Activated naive CD4-positive, alpha-beta T cell treated with anti-CD3 and anti-CD28 coated beads, Interleukin-2, amount 50 U/mL, for 72 hours (primary cell): ENCODE measurements at regions not wholly inside any gene's neighbourhood (a gene's known extent, or its start where the extent isn't known, plus 50 kb on each side); places are given as distances from the start of the nearest gene placed in this dataset.
A peak's percentile ranks its signal among the peaks of the same experiment; 100 is the strongest.
"Not testable (repeated sequence)": the region's sequence is repeated elsewhere in the genome, so short reads cannot be mapped to it uniquely, and the experiment has no call there.

Experiments
- ATAC-seq, 2 donors: fragments of 150-1000 bp; cut with Tn5 transposase; 2 replicates each; pipeline ENCODE4 v1.10.0; 2021; ENCODE audit warnings: mild to moderate bottlenecking in 2 of 2, moderate library complexity in 2 of 2
- DNase-seq, 2 donors: peaks; one replicate each; pipeline ENCODE4 v3.0.0; 2021 to 2022; ENCODE audit warnings: low spot score in 2 of 2
- H3K27ac Mint-ChIP-seq, 2 donors: one replicate each; pipeline ENCODE4 v1.8.0; 2022; ENCODE audit warnings: mild to moderate bottlenecking in 2 of 2, mixed read lengths in 2 of 2
- H3K36me3 Mint-ChIP-seq, 2 donors: one replicate each; pipeline ENCODE4 v1.8.0; 2022; ENCODE audit warnings: mixed read lengths in 2 of 2
- H3K9me3 Mint-ChIP-seq, 2 donors: one replicate each; pipeline ENCODE4 v1.8.0; 2022; ENCODE audit warnings: mixed read lengths in 2 of 2

GRCh38 chr16:21344361-21344912, 66.3 kb upstream of the CRYM start:
- not testable (repeated sequence) for H3K36me3 Mint-ChIP-seq, DNase-seq, H3K9me3 Mint-ChIP-seq, ATAC-seq, H3K27ac Mint-ChIP-seq

GRCh38 chr16:21341101-21341500, 63.0 kb upstream of the CRYM start:
- DNase-seq (no peak), ATAC-seq (no peak)
- H3K27ac Mint-ChIP-seq: no peak overlapping the region
- no peaks in the 10 kb centered on the region for H3K9me3 Mint-ChIP-seq
- no peaks in the 10 kb centered on the region for H3K36me3 Mint-ChIP-seq

- no peak for DNase-seq
- Mint-ChIP-seq H3K27ac (no peak overlapping the region), H3K36me3 (peaks cover 0 to 2% of the 10 kb centered on the region in 2 donors), H3K9me3 (no peaks in the 10 kb centered on the region)
- ATAC-seq: no peak
These were observed 61.9 kb upstream of the CRYM start for GRCh38 chr16:21339941-21340340.

- peaks cover 0 to 5% of the 10 kb centered on the region in 2 donors for H3K36me3 Mint-ChIP-seq
- ATAC-seq: no peak
- DNase-seq: no peak
- H3K27ac Mint-ChIP-seq: no peak overlapping the region
- no peaks in the 10 kb centered on the region for H3K9me3 Mint-ChIP-seq
These were observed 61.2 kb upstream of the CRYM start for GRCh38 chr16:21339269-21339641.

GRCh38 chr16:21338537-21339268, 60.6 kb upstream of the CRYM start:
- ATAC-seq (peak; percentile 48 to 90), DNase-seq (no peak)
- H3K9me3 Mint-ChIP-seq: no peaks in the 10 kb centered on the region
- peaks cover 0 to 5% of the 10 kb centered on the region in 2 donors for H3K36me3 Mint-ChIP-seq
- no peak overlapping the region for H3K27ac Mint-ChIP-seq

GRCh38 chr16:21336231-21336630, 58.1 kb upstream of the CRYM start:
- H3K36me3 Mint-ChIP-seq: peaks cover 0 to 5% of the 10 kb centered on the region in 2 donors
- ATAC-seq: no peak
- no peak for DNase-seq
- no peak overlapping the region for H3K27ac Mint-ChIP-seq
- no peaks in the 10 kb centered on the region for H3K9me3 Mint-ChIP-seq

GRCh38 chr16:21334188-21335146, 56.4 kb upstream of the CRYM start:
- DNase-seq, H3K9me3 Mint-ChIP-seq, ATAC-seq, H3K27ac Mint-ChIP-seq, H3K36me3 Mint-ChIP-seq: not testable (repeated sequence)

GRCh38 chr16:21333683-21334082, 55.6 kb upstream of the CRYM start:
- H3K27ac Mint-ChIP-seq, DNase-seq, H3K9me3 Mint-ChIP-seq, ATAC-seq: not testable (repeated sequence)
- peaks cover 5 to 12% of the 10 kb centered on the region in 2 donors for H3K36me3 Mint-ChIP-seq
